Nephron (organoid): ENCODE measurements at regions not wholly inside any gene's neighbourhood (a gene's known extent, or its start where the extent isn't known, plus 50 kb on each side); places are given as distances from the start of the nearest gene placed in this dataset.

Experiments used
- H3K27ac Mint-ChIP-seq, 3 experiments: 2 replicates each; pipeline ENCODE4 v1.8.0; 2020; ENCODE audit warnings: mixed read lengths in 3 of 3, mild to moderate bottlenecking in 2 of 3, moderate library complexity in 1 of 3
- H3K27me3 Mint-ChIP-seq: 2 replicates; pipeline ENCODE4 v1.8.0; 2021; ENCODE audit warnings: low read depth, mild to moderate bottlenecking, moderate library complexity, mixed read lengths
- H3K36me3 Mint-ChIP-seq: 2 replicates; pipeline ENCODE4 v1.8.0; 2020; ENCODE audit warnings: low read depth, mixed read lengths
- H3K4me1 Mint-ChIP-seq: 2 replicates; pipeline ENCODE4 v1.8.0; 2020; ENCODE audit warnings: mixed read lengths
- H3K4me3 Mint-ChIP-seq, 3 experiments: 2 replicates each; pipeline ENCODE4 v1.8.0; 2020; ENCODE audit warnings: mild to moderate bottlenecking in 3 of 3, mixed read lengths in 3 of 3, moderate library complexity in 2 of 3
- H3K9me3 Mint-ChIP-seq: 2 replicates; pipeline ENCODE4 v1.8.0; 2020; ENCODE audit warnings: mixed read lengths
- TF ChIP-seq, protein P1 (sequence below), 3 experiments: fragments of 200-600 bp; sonication (generic); IDR thresholded peaks; one replicate each; pipeline ENCODE4 v1.5.0; 2021; ENCODE audit warnings: antibody characterized with exemption in 3 of 3; ENCODE audit not compliant: unreplicated experiment in 3 of 3

GRCh38 chr9:107740088-107740980 is 250.8 kb upstream of the KLF4 start:
- H3K27me3 Mint-ChIP-seq: peaks cover 7% of the 10 kb centered on the region
- H3K4me3 Mint-ChIP-seq: no peak overlapping the region

DNA sequence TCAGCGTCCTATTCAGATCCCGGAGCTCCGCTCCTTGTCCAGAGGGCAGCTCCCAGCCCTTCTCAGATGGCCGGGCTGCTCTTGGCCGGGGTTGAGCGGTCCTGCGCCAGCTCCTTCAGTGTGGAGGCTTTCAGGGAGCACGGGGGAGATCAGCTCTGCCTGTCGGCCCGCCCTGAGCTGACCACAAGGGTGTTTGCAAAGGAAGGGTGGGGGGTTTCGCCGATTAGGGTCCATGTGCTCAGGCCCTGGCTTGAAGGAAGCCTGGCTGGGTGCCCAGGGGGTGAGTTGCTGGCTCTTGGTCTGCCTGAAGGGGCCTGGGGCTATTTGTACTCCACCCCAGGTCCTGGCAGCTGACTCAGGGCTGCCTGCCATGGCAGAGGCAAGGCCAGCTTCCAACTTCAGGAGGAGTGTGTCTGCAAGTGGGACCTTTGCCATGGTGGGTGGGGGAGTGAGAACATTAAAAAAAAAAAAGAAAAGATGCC is 250.1 kb upstream of the KLF4 start:
- Mint-ChIP-seq H3K4me1 (peaks cover 60% of the 10 kb centered on the region), H3K27ac (peak overlapping the region in 1 of 3 experiments; percentile 42), H3K36me3 (no peaks in the 10 kb centered on the region), H3K27me3 (peaks cover 8% of the 10 kb centered on the region), H3K4me3 (no peak overlapping the region), H3K9me3 (no peaks in the 10 kb centered on the region)
- TF ChIP-seq, protein P1, sequence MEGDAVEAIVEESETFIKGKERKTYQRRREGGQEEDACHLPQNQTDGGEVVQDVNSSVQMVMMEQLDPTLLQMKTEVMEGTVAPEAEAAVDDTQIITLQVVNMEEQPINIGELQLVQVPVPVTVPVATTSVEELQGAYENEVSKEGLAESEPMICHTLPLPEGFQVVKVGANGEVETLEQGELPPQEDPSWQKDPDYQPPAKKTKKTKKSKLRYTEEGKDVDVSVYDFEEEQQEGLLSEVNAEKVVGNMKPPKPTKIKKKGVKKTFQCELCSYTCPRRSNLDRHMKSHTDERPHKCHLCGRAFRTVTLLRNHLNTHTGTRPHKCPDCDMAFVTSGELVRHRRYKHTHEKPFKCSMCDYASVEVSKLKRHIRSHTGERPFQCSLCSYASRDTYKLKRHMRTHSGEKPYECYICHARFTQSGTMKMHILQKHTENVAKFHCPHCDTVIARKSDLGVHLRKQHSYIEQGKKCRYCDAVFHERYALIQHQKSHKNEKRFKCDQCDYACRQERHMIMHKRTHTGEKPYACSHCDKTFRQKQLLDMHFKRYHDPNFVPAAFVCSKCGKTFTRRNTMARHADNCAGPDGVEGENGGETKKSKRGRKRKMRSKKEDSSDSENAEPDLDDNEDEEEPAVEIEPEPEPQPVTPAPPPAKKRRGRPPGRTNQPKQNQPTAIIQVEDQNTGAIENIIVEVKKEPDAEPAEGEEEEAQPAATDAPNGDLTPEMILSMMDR (IDR thresholded peaks at IDR 0.05; ENCODE audit: unreplicated experiment in 3 of 3): no peak

More at GRCh38 chr9:107740088-107740980, 250.8 kb upstream of the KLF4 start:
- no peaks in the 10 kb centered on the region for H3K9me3 Mint-ChIP-seq
- peaks cover 59% of the 10 kb centered on the region for H3K4me1 Mint-ChIP-seq
- H3K27ac Mint-ChIP-seq: peak overlapping the region in 1 of 3 experiments; percentile 42
- H3K36me3 Mint-ChIP-seq: no peaks in the 10 kb centered on the region
- TF ChIP-seq, protein P1 (IDR thresholded peaks at IDR 0.05; ENCODE audit: unreplicated experiment in 3 of 3): no peak

DNA sequence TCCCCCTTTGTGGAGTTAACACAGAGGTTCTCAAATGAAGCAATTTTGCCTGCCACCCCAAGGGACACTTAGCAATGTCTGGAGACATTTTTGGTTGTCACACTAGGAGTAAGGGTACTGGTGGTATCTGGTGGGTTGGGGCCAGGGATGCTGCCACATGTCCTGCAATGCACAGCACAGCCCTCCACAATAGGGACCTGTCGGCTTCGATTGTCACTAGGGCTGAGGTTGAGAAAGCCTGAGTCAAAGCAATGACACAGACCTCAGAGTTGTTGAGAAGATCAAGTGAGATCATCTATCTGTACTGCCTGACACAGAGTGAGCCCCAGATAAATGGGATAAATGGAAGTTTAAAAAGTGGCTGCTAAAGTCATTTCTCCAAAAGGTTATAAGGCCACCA is 249.2 kb upstream of the KLF4 start:
- peaks cover 8% of the 10 kb centered on the region for H3K27me3 Mint-ChIP-seq
- no peak overlapping the region for H3K4me3 Mint-ChIP-seq
- H3K4me1 Mint-ChIP-seq: peaks cover 67% of the 10 kb centered on the region
- TF ChIP-seq, protein P1 (IDR thresholded peaks at IDR 0.05; ENCODE audit: unreplicated experiment in 3 of 3): no peak
- peak overlapping the region in 2 of 3 experiments; percentile 4 to 42 for H3K27ac Mint-ChIP-seq
- H3K36me3 Mint-ChIP-seq: no peaks in the 10 kb centered on the region
- H3K9me3 Mint-ChIP-seq: no peaks in the 10 kb centered on the region

GRCh38 chr9:107737987-107738743 is 248.6 kb upstream of the KLF4 start:
- TF ChIP-seq, protein P1 (IDR thresholded peaks at IDR 0.05; ENCODE audit: unreplicated experiment in 3 of 3): no peak
- no peak overlapping the region for H3K4me3 Mint-ChIP-seq
- no peaks in the 10 kb centered on the region for H3K36me3 Mint-ChIP-seq
- no peaks in the 10 kb centered on the region for H3K9me3 Mint-ChIP-seq
- peaks cover 71% of the 10 kb centered on the region for H3K4me1 Mint-ChIP-seq
- peaks cover 8% of the 10 kb centered on the region for H3K27me3 Mint-ChIP-seq
- H3K27ac Mint-ChIP-seq: peak overlapping the region in 1 of 3 experiments; percentile 42

GRCh38 chr9:107737610-107737986 is 248.0 kb upstream of the KLF4 start:
- TF ChIP-seq, protein P1 (IDR thresholded peaks at IDR 0.05; ENCODE audit: unreplicated experiment in 3 of 3): no peak
- H3K9me3 Mint-ChIP-seq: no peaks in the 10 kb centered on the region
- no peak overlapping the region for H3K4me3 Mint-ChIP-seq
- H3K36me3 Mint-ChIP-seq: no peaks in the 10 kb centered on the region
- peaks cover 8% of the 10 kb centered on the region for H3K27me3 Mint-ChIP-seq
- peak overlapping the region in 2 of 3 experiments; percentile 2 to 42 for H3K27ac Mint-ChIP-seq
- peaks cover 77% of the 10 kb centered on the region for H3K4me1 Mint-ChIP-seq
